Fibroblast of villous mesenchyme (primary cell): ENCODE measurements at regions not wholly inside any gene's neighbourhood (a gene's known extent, or its start where the extent isn't known, plus 50 kb on each side); places are given as distances from the start of the nearest gene placed in this dataset.

ENCODE experiments used
- DNase-seq: peaks from one replicate; pipeline ENCODE4 v3.0.0-alpha.2; 2010; ENCODE audit warnings: low read depth
- H3K4me3 ChIP-seq: 2 replicates; pipeline ENCODE4 v1.5.1; 2011; ENCODE audit warnings: low read depth, mild to moderate bottlenecking, low read length
- CTCF ChIP-seq: IDR thresholded peaks from 2 replicates; pipeline ENCODE4 v1.5.1; 2012; ENCODE audit warnings: low read depth, mild to moderate bottlenecking, low read length; ENCODE audit not compliant: insufficient read depth

GRCh38 chr11:19365743-19366410 is 125.1 kb upstream of the E2F8 start:
- peak; percentile 39 for DNase-seq
- no peak for TF ChIP-seq CTCF

GRCh38 chr11:19359221-19360000 is 118.7 kb upstream of the E2F8 start:
- DNase-seq = peak; percentile 55
- no peak for TF ChIP-seq CTCF
- no peak overlapping the region for H3K4me3 ChIP-seq

More at GRCh38 chr11:19365743-19366410, 125.1 kb upstream of the E2F8 start:
- no peak overlapping the region for H3K4me3 ChIP-seq

GRCh38 chr11:19357943-19358342 is 117.2 kb upstream of the E2F8 start:
- no peak for DNase-seq
- no peak for TF ChIP-seq CTCF
- H3K4me3 ChIP-seq = no peak overlapping the region

GRCh38 chr11:19355601-19356000 is 114.9 kb upstream of the E2F8 start:
- DNase-seq = no peak
- no peak overlapping the region for H3K4me3 ChIP-seq
- TF ChIP-seq CTCF = no peak

GRCh38 chr11:19353287-19353850 is 112.6 kb upstream of the E2F8 start:
- no peak for TF ChIP-seq CTCF

GRCh38 chr11:19352771-19353160 is 112.0 kb upstream of the E2F8 start:
- DNase-seq = no peak

More at GRCh38 chr11:19353287-19353850, 112.6 kb upstream of the E2F8 start:
- DNase-seq = no peak
- H3K4me3 ChIP-seq = no peak overlapping the region

More at GRCh38 chr11:19352771-19353160, 112.0 kb upstream of the E2F8 start:
- no peak for TF ChIP-seq CTCF
- H3K4me3 ChIP-seq = no peak overlapping the region
